MM.1S (cell line): ENCODE measurements at regions not wholly inside any gene's neighbourhood (a gene's known extent, or its start where the extent isn't known, plus 50 kb on each side); places are given as distances from the start of the nearest gene placed in this dataset.

Experiments used
- DNase-seq: peaks from one replicate; pipeline ENCODE4 v3.0.0-alpha.2; 2015
- H2AFZ ChIP-seq: fragments of 300-600 bp; sonication (generic); 2 replicates; pipeline ENCODE4 v1.6.0; 2016; ENCODE audit warnings: antibody characterized with exemption, low read length
- H3F3A ChIP-seq: fragments of 300-600 bp; sonication (generic); 2 replicates; pipeline ENCODE4 v1.6.1; 2016; ENCODE audit warnings: mild to moderate bottlenecking, antibody characterized with exemption, low read length, moderate library complexity, mixed read lengths; ENCODE audit not compliant: insufficient read depth
- H3K27ac ChIP-seq: fragments of 300-600 bp; sonication (generic); 2 replicates; pipeline ENCODE4 v1.5.1; 2016; ENCODE audit warnings: mild to moderate bottlenecking, low read length
- H3K27me3 ChIP-seq: fragments of 300-600 bp; sonication (generic); replicated peaks from 2 replicates; pipeline ENCODE4 v1.6.0; 2016; ENCODE audit warnings: low read length; ENCODE audit not compliant: insufficient read depth
- H3K36me3 ChIP-seq: fragments of 300-600 bp; sonication (generic); replicated peaks from 2 replicates; pipeline ENCODE4 v1.6.1; 2016; ENCODE audit warnings: mild to moderate bottlenecking, low read length, mixed read lengths; ENCODE audit not compliant: insufficient read depth
- H3K4me1 ChIP-seq: fragments of 300-600 bp; sonication (generic); 2 replicates; pipeline ENCODE4 v1.6.1; 2016; ENCODE audit warnings: low read length, mixed read lengths
- H3K4me2 ChIP-seq: fragments of 300-600 bp; sonication (generic); 2 replicates; pipeline ENCODE4 v1.6.0; 2016; ENCODE audit warnings: low read depth, low read length
- H3K4me3 ChIP-seq: fragments of 300-600 bp; sonication (generic); 2 replicates; pipeline ENCODE4 v1.5.1; 2016; ENCODE audit warnings: low read length, mixed read lengths
- H3K79me2 ChIP-seq: fragments of 300-600 bp; sonication (generic); 2 replicates; pipeline ENCODE4 v1.6.1; 2016; ENCODE audit warnings: mixed run types, low read length, mixed read lengths
- H3K9ac ChIP-seq: fragments of 300-600 bp; sonication (generic); 2 replicates; pipeline ENCODE4 v1.6.1; 2016; ENCODE audit warnings: low read length, mixed read lengths
- H3K9me2 ChIP-seq: fragments of 300-600 bp; sonication (generic); replicated peaks from 2 replicates; pipeline ENCODE4 v1.6.1; 2016; ENCODE audit warnings: mild to moderate bottlenecking, low read length, mixed read lengths; ENCODE audit not compliant: insufficient read depth
- H3K9me3 ChIP-seq: fragments of 300-600 bp; sonication (generic); replicated peaks from 2 replicates; pipeline ENCODE4 v1.6.1; 2016; ENCODE audit warnings: mild to moderate bottlenecking, low read length, mixed read lengths; ENCODE audit not compliant: insufficient read depth
- H4K20me1 ChIP-seq: fragments of 300-600 bp; sonication (generic); 2 replicates; pipeline ENCODE4 v1.6.1; 2016; ENCODE audit warnings: mild to moderate bottlenecking, low read length, moderate library complexity, mixed read lengths; ENCODE audit not compliant: insufficient read depth
- EZH2 ChIP-seq: fragments of 300-600 bp; sonication (generic); optimal IDR thresholded peaks from 2 replicates; pipeline ENCODE3; 2017; ENCODE audit warnings: low read depth, mild to moderate bottlenecking, antibody characterized with exemption, low read length, mixed read lengths
- EZH2phosphoT487 ChIP-seq: fragments of 300-600 bp; sonication (generic); IDR thresholded peaks from 2 replicates; pipeline ENCODE4 v1.6.1; 2018; ENCODE audit warnings: antibody characterized with exemption, low read length
- TF ChIP-seq, protein P1 (sequence below): fragments of 300-600 bp; sonication (generic); IDR thresholded peaks from 2 replicates; pipeline ENCODE4 v1.5.1; 2016; ENCODE audit warnings: antibody characterized with exemption, low read length, mixed read lengths

DNA sequence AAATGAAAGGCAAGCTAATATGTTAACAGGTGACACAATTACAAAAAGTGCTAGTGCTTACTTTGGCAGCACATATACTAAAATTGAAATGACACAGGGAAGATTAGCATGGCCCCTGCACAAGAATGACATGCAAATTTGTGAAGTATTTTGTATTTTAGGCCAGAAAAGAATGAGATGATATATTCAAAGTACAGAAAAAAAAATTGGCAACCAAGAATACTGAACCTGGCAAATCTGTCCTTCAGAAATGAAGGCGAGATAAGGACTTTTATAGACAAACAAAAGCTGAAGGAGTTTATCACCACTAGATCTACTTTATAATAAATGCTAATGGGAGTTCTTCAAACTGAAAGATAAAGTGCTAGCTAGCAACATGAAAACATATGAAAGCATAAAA, 350.0 kb upstream of the POU3F1 start:
- H3K4me2 ChIP-seq = no peak overlapping the region
- TF ChIP-seq EZH2 = no peak
- TF ChIP-seq EZH2phosphoT487 = no peak
- TF ChIP-seq, protein P1, sequence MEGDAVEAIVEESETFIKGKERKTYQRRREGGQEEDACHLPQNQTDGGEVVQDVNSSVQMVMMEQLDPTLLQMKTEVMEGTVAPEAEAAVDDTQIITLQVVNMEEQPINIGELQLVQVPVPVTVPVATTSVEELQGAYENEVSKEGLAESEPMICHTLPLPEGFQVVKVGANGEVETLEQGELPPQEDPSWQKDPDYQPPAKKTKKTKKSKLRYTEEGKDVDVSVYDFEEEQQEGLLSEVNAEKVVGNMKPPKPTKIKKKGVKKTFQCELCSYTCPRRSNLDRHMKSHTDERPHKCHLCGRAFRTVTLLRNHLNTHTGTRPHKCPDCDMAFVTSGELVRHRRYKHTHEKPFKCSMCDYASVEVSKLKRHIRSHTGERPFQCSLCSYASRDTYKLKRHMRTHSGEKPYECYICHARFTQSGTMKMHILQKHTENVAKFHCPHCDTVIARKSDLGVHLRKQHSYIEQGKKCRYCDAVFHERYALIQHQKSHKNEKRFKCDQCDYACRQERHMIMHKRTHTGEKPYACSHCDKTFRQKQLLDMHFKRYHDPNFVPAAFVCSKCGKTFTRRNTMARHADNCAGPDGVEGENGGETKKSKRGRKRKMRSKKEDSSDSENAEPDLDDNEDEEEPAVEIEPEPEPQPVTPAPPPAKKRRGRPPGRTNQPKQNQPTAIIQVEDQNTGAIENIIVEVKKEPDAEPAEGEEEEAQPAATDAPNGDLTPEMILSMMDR = no peak
- H3K79me2 ChIP-seq = no peaks in the 10 kb centered on the region
- no peak overlapping the region for H3K27ac ChIP-seq
- no peaks in the 10 kb centered on the region for H3K9me3 ChIP-seq
- no peaks in the 10 kb centered on the region for H4K20me1 ChIP-seq
- no peaks in the 10 kb centered on the region for H3K36me3 ChIP-seq
- no peaks in the 10 kb centered on the region for H3K4me1 ChIP-seq
- no peaks in the 10 kb centered on the region for H3F3A ChIP-seq
- no peaks in the 10 kb centered on the region for H3K27me3 ChIP-seq
- H3K9ac ChIP-seq = no peak overlapping the region
- DNase-seq = no peak
- H2AFZ ChIP-seq = no peak overlapping the region
- no peak overlapping the region for H3K4me3 ChIP-seq
- H3K9me2 ChIP-seq = no peaks in the 10 kb centered on the region

DNA sequence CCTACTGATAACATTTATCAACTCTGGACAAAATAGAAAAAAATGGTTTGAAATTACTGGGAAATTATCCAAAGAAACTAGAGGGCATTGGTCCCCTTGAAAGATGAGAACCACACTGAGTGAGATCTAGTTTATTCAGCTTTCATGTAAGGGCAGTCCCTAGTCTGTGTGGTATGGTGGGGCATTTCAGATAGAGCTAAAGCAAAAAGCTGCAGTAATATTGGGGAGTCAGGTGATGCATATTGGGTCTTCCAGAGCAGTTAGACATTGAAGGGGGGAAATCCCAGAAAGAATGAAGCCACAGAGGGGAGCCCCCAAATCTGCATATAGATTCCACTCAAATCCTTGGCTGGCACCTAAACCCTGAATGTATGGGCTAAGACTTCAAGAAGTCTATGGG, 347.7 kb upstream of the POU3F1 start:
- H3F3A ChIP-seq = no peaks in the 10 kb centered on the region
- no peaks in the 10 kb centered on the region for H3K27me3 ChIP-seq
- no peaks in the 10 kb centered on the region for H3K9me2 ChIP-seq
- H3K9me3 ChIP-seq = no peaks in the 10 kb centered on the region
- no peak overlapping the region for H3K9ac ChIP-seq
- H3K4me2 ChIP-seq = no peak overlapping the region
- H3K27ac ChIP-seq = no peak overlapping the region
- no peaks in the 10 kb centered on the region for H3K36me3 ChIP-seq
- TF ChIP-seq EZH2phosphoT487 = no peak
- TF ChIP-seq, protein P1 = no peak
- no peak for TF ChIP-seq EZH2
- H3K4me3 ChIP-seq = no peak overlapping the region
- no peak for DNase-seq
- no peak overlapping the region for H2AFZ ChIP-seq
- H3K79me2 ChIP-seq = no peaks in the 10 kb centered on the region
- no peaks in the 10 kb centered on the region for H3K4me1 ChIP-seq
- H4K20me1 ChIP-seq = no peaks in the 10 kb centered on the region

DNA sequence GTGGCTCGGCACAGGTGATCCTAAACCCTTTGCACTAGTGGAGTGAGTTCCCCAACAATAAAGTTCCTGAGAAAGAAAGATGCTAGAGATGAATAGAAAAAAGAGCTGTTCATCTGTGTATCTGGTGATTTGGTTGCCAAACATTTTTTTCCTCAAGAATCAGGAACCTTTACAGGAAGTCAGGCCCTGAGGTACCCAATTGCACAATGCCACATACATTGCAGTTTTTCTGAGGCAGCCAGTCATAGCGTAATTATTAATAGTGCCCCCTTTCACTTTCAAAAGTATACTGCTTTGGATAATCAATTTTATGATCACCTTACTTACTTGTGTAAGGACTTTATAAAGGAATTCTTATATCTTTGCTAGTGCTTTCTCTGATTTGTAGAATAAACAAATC, 346.3 kb upstream of the POU3F1 start:
- Histone ChIP-seq H3F3A (no peaks in the 10 kb centered on the region), H4K20me1 (no peaks in the 10 kb centered on the region), H3K27me3 (no peaks in the 10 kb centered on the region), H3K9me3 (no peaks in the 10 kb centered on the region), H2AFZ (no peak overlapping the region), H3K79me2 (no peaks in the 10 kb centered on the region), H3K9me2 (no peaks in the 10 kb centered on the region), H3K4me2 (no peak overlapping the region), H3K4me1 (no peaks in the 10 kb centered on the region), H3K36me3 (no peaks in the 10 kb centered on the region), H3K4me3 (no peak overlapping the region), H3K27ac (no peak overlapping the region), H3K9ac (no peak overlapping the region)
- DNase-seq = no peak
- TF ChIP-seq EZH2phosphoT487 (no peak), EZH2 (no peak)
- TF ChIP-seq, protein P1 = no peak
